HL-60 (cell line): ENCODE measurements at regions not wholly inside any gene's neighbourhood (a gene's known extent, or its start where the extent isn't known, plus 50 kb on each side); places are given as distances from the start of the nearest gene placed in this dataset.

Source experiments
- GABPA ChIP-seq: IDR thresholded peaks from 2 replicates; pipeline ENCODE4 v1.6.1; 2012; ENCODE audit warnings: low read depth
- POLR2AphosphoS5 ChIP-seq: IDR thresholded peaks from 2 replicates; pipeline ENCODE4 v1.6.1; 2012; ENCODE audit warnings: low read depth
- TF ChIP-seq, protein P1 (sequence below): IDR thresholded peaks from one replicate; pipeline ENCODE4 v1.5.1; 2011; ENCODE audit warnings: low read length, control low read depth, inconsistent platforms; ENCODE audit not compliant: insufficient read depth

DNA sequence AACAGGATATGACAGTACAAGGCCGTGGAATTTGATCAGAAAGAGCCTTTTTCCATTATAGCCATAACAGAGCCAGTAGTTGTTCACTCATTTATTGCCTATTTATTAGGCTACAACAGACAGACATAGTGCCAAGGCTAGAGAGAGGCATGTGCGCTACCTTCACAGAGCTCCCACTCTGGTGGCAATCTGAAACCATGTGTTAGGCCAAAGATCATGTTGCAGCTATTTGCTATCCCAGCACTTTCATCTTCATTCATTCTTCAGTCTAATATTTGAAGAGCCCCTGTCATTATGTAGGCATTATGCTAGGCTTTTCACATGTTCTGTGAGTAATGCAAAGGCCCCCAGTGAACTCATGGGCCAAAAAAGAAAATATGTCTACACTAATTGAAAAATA, 404.8 kb downstream of the IGSF11 start:
- TF ChIP-seq, protein P1, sequence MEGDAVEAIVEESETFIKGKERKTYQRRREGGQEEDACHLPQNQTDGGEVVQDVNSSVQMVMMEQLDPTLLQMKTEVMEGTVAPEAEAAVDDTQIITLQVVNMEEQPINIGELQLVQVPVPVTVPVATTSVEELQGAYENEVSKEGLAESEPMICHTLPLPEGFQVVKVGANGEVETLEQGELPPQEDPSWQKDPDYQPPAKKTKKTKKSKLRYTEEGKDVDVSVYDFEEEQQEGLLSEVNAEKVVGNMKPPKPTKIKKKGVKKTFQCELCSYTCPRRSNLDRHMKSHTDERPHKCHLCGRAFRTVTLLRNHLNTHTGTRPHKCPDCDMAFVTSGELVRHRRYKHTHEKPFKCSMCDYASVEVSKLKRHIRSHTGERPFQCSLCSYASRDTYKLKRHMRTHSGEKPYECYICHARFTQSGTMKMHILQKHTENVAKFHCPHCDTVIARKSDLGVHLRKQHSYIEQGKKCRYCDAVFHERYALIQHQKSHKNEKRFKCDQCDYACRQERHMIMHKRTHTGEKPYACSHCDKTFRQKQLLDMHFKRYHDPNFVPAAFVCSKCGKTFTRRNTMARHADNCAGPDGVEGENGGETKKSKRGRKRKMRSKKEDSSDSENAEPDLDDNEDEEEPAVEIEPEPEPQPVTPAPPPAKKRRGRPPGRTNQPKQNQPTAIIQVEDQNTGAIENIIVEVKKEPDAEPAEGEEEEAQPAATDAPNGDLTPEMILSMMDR = no peak
- TF ChIP-seq POLR2AphosphoS5 = no peak
- no peak for TF ChIP-seq GABPA
